ENCODE measurements at regions not wholly inside any gene's neighbourhood (a gene's known extent, or its start where the extent isn't known, plus 50 kb on each side); places are given as distances from the start of the nearest gene placed in this dataset.

- ATAC-seq, result no peak
- ChIA-PET POLR2A (no interaction called here), CTCF (no interaction called here)
- Mint-ChIP-seq H3K36me3 (no peaks in the 10 kb centered on the region; the same call in 1 of the 2 replicates), H3K4me3 (no peak overlapping the region), H3K27ac (no peak overlapping the region), H3K4me1 (peaks cover 28% of the 10 kb centered on the region), H3K9me3 (peaks cover 7% of the 10 kb centered on the region), H3K27me3 (ENCODE audit: low read depth) (no peaks in the 10 kb centered on the region)
- TF ChIP-seq ZNF425 (CRISPR knock-in tag; conservative IDR thresholded peaks at IDR 0.05) (no peak), GTF2I (CRISPR knock-in tag; conservative IDR thresholded peaks at IDR 0.05) (no peak), TP53 (CRISPR knock-in tag; IDR thresholded peaks at IDR 0.05) (no peak), MAX (CRISPR knock-in tag; IDR thresholded peaks at IDR 0.05) (no peak), FOXK1 (CRISPR knock-in tag; IDR thresholded peaks at IDR 0.05) (no peak), NFYB (CRISPR knock-in tag; conservative IDR thresholded peaks at IDR 0.05; ENCODE audit: low read depth) (no peak), ZSCAN18 (CRISPR knock-in tag; IDR thresholded peaks at IDR 0.05) (no peak), ZNF219 (CRISPR knock-in tag; IDR thresholded peaks at IDR 0.05; ENCODE audit: borderline replicate concordance) (no peak), JAZF1 (CRISPR knock-in tag; IDR thresholded peaks at IDR 0.05) (no peak), CREM (CRISPR knock-in tag; IDR thresholded peaks at IDR 0.05) (no peak), RELA (CRISPR knock-in tag; IDR thresholded peaks at IDR 0.05; ENCODE audit: borderline replicate concordance) (no peak), AR (CRISPR knock-in tag; IDR thresholded peaks at IDR 0.05) (no peak)
- DNase-seq (ENCODE audit: low spot score), result no peak
Measured at GRCh38 chr10:107540981-107541380, 376.5 kb upstream of the SORCS1 start.

- Mint-ChIP-seq H3K36me3 (no peaks in the 10 kb centered on the region), H3K27ac (peak overlapping the region; percentile 69), H3K27me3 (ENCODE audit: low read depth) (no peaks in the 10 kb centered on the region; the same call in 1 of the 2 replicates), H3K4me3 (no peak overlapping the region), H3K4me1 (peaks cover 27% of the 10 kb centered on the region), H3K9me3 (no peaks in the 10 kb centered on the region)
- no peak for TF ChIP-seq TP53 (CRISPR knock-in tag; IDR thresholded peaks at IDR 0.05)
- no peak for TF ChIP-seq ZNF317 (CRISPR knock-in tag; IDR thresholded peaks at IDR 0.05; ENCODE audit: borderline replicate concordance, low read depth)
- no peak for TF ChIP-seq ZNF396 (CRISPR knock-in tag; IDR thresholded peaks at IDR 0.05; ENCODE audit: borderline replicate concordance)
- CTCF ChIA-PET, result no interaction called here
- ATAC-seq (peak; percentile 88), DNase-seq (ENCODE audit: low spot score) (no peak)
- POLR2A ChIA-PET, result interaction anchor here (0.7 to 0.8 kb wide), 2 partner anchors 61 to 1061 kb away, joined by 3 read pairs; no protein-coding TSS in a partner anchor
Measured at GRCh38 chr10:107529350-107529749, 364.8 kb upstream of the SORCS1 start.

GRCh38 chr10:107520348-107520747 is 355.8 kb upstream of the SORCS1 start:
- no peak for DNase-seq (ENCODE audit: low spot score)
- Mint-ChIP-seq H3K27me3 (ENCODE audit: low read depth) (no peaks in the 10 kb centered on the region), H3K4me3 (no peak overlapping the region), H3K9me3 (no peaks in the 10 kb centered on the region), H3K36me3 (no peaks in the 10 kb centered on the region), H3K27ac (no peak overlapping the region), H3K4me1 (no peaks in the 10 kb centered on the region)
- ChIA-PET POLR2A (no interaction called here), CTCF (no interaction called here)
- ATAC-seq, result no peak
- TF ChIP-seq ZBTB21 (CRISPR knock-in tag; IDR thresholded peaks at IDR 0.05; ENCODE audit: borderline replicate concordance), result no peak
- TF ChIP-seq GRHL2 (CRISPR knock-in tag; IDR thresholded peaks at IDR 0.05; ENCODE audit: insufficient replicate concordance, severe bottlenecking), result no peak
- no peak for TF ChIP-seq ERG (CRISPR knock-in tag; IDR thresholded peaks at IDR 0.05)
- no peak for TF ChIP-seq ATF6 (CRISPR knock-in tag; IDR thresholded peaks at IDR 0.05)
- no peak for TF ChIP-seq PRRX2 (CRISPR knock-in tag; IDR thresholded peaks at IDR 0.05)
- no peak for TF ChIP-seq CBFB (CRISPR knock-in tag; IDR thresholded peaks at IDR 0.05; ENCODE audit: low read depth)
- no peak for TF ChIP-seq NR1H2 (CRISPR knock-in tag; IDR thresholded peaks at IDR 0.05)
- TF ChIP-seq RELA (CRISPR knock-in tag; IDR thresholded peaks at IDR 0.05; ENCODE audit: borderline replicate concordance), result no peak
- no peak for TF ChIP-seq ZNF138 (CRISPR knock-in tag; conservative IDR thresholded peaks at IDR 0.05)

Measured in WTC11 (cell line).